SKM-1 (cell line): ENCODE measurements at regions not wholly inside any gene's neighbourhood (a gene's known extent, or its start where the extent isn't known, plus 50 kb on each side); places are given as distances from the start of the nearest gene placed in this dataset.

Experiments used
- DNase-seq: peaks from one replicate; lab custom pipeline; 2025; ENCODE audit not compliant: unreplicated experiment; lab: John Stamatoyannopoulos, UW

DNA sequence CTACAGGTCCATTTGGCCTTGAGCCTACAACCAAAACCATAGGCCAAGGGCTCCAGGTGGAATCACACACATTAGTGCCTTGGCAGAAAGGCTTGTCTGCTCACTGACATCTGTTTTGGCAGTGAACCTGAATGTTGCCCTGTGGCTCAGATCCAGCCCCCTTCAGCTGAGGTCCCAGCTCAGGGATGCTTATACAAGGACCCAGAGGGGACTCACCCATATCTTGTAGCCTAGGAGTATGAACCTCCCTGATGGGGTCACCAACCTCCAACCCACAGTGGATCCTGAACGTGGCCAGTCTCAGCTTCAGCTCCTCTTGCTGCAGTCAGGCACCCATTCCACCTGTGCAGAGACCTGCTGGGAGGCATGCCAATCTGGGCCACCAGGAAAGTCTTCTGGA lies 50.8 kb upstream of the HMX1 start:
- no peak for DNase-seq

DNA sequence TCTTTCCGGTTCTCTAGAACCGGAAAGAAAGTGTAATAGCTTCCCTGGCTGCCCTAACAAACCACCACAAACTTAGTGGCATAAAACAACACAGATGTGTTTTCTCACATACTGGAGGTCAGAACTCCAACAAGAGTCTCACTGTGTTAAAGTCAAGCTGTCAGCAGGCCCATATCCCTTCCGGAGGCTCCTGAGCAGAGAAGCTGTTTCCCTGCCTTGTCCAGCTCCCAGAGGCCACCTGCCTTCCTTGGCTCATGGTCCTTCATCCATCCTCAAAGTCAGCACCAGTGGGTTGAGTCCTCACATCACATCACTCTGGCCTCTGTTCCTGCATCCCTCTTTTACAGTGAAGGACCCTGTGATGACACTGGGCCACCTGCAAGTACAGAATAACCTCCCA lies 49.8 kb upstream of the HMX1 start:
- DNase-seq, result no peak
